A673 (cell line): ENCODE measurements at regions not wholly inside any gene's neighbourhood (a gene's known extent, or its start where the extent isn't known, plus 50 kb on each side); places are given as distances from the start of the nearest gene placed in this dataset.

ENCODE experiments used
- BruUV-seq: library from RNA; stranded (reverse); fragments of 400-500 nt; replicated peaks from 2 replicates; lab custom pipeline; 2021; lab: Mats Ljungman, UMichigan
- CTCF ChIA-PET: fragments of 300-600 bp; sonication (Branson Sonifier 250); formaldehyde crosslinking; loops from one replicate; lab custom pipeline; 2022; ENCODE audit warnings: antibody characterized with exemption; lab: Charles Lee
- POLR2A ChIA-PET: fragments of 300-600 bp; sonication (Branson Sonifier 250); formaldehyde crosslinking; loops from one replicate; lab custom pipeline; 2022; ENCODE audit warnings: antibody characterized with exemption; ENCODE audit not compliant: low non-redundant PET; lab: Charles Lee
- DNase-seq: peaks from one replicate; pipeline ENCODE4 v3.0.0-alpha.2; 2015; ENCODE audit warnings: low spot score
- H3K27ac ChIP-seq: fragments of 200-600 bp; sonication (generic); 2 replicates; pipeline ENCODE4 v1.5.1; 2016; ENCODE audit warnings: mixed run types, low read depth, mild to moderate bottlenecking, mixed read lengths, antibody characterized with exemption, low read length; ENCODE audit not compliant: poor library complexity, severe bottlenecking
- H3K27me3 ChIP-seq: fragments of 200-600 bp; sonication (generic); replicated peaks from 2 replicates; pipeline ENCODE4 v1.6.1; 2017; ENCODE audit warnings: mixed run types, low read depth, mild to moderate bottlenecking, mixed read lengths, antibody characterized with exemption, low read length; ENCODE audit not compliant: insufficient read depth, poor library complexity
- H3K36me3 ChIP-seq: fragments of 200-600 bp; sonication (generic); 2 replicates; pipeline ENCODE4 v1.6.1; 2016; ENCODE audit warnings: mixed run types, mild to moderate bottlenecking, mixed read lengths, antibody characterized with exemption, low read length; ENCODE audit not compliant: insufficient read depth, poor library complexity, severe bottlenecking
- H3K4me1 ChIP-seq: fragments of 200-600 bp; sonication (generic); 2 replicates; pipeline ENCODE4 v1.6.1; 2017; ENCODE audit warnings: mixed run types, mild to moderate bottlenecking, mixed read lengths, antibody characterized with exemption, low read length; ENCODE audit not compliant: insufficient read depth, poor library complexity, severe bottlenecking
- H3K4me3 ChIP-seq: fragments of 200-600 bp; sonication (generic); 2 replicates; pipeline ENCODE4 v1.5.1; 2016; ENCODE audit warnings: low read depth, mixed run types, mild to moderate bottlenecking, mixed read lengths, low read length; ENCODE audit not compliant: poor library complexity, severe bottlenecking
- H3K9me3 ChIP-seq: fragments of 200-600 bp; sonication (generic); 2 replicates; pipeline ENCODE4 v1.6.1; 2016; ENCODE audit warnings: mixed run types, low read depth, mild to moderate bottlenecking, mixed read lengths, antibody characterized with exemption, low read length; ENCODE audit not compliant: poor library complexity, severe bottlenecking
- EZH2 ChIP-seq: fragments of 200-600 bp; sonication (generic); IDR thresholded peaks from 2 replicates; pipeline ENCODE4 v1.6.1; 2017; ENCODE audit warnings: borderline replicate concordance, low read depth, mild to moderate bottlenecking, mixed read lengths, antibody characterized with exemption, low read length; ENCODE audit not compliant: poor library complexity, severe bottlenecking
- intact Hi-C: fragments of 100-400 bp; cut with micrococcal nuclease; formaldehyde crosslinking; loops from one replicate; pipeline ENCODE4 v1.10.0; 2022; ENCODE audit not compliant: unreplicated experiment
- TF ChIP-seq, protein P1 (sequence below): fragments of 300-800, 200-600 bp; sonication (generic); conservative IDR thresholded peaks from 2 replicates; pipeline ENCODE4 v1.5.1; 2017; ENCODE audit warnings: low read depth, mild to moderate bottlenecking, antibody characterized with exemption, low read length, moderate library complexity, mixed read lengths

DNA sequence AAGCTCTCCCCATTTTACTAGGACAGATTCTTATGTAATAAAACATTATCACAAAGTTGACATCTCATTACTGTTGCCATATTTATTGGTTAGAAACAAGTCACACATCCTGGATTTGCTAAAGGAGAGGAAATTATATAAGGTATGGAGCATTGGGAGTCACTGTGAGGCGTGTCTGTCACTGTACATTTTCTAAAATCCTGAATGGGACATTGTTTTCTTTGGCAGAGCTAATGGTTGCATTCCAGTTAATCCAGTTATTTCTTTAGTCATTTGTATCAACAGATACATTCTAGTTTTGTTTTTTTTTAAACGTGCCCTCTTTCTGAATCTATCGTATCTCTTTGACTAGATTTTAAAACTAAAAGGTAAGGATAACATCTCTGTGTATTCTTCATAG lies 70.2 kb upstream of the MITF start:
- Histone ChIP-seq H3K4me3 (no peak overlapping the region), H3K9me3 (no peaks in the 10 kb centered on the region), H3K4me1 (no peaks in the 10 kb centered on the region), H3K36me3 (no peaks in the 10 kb centered on the region), H3K27ac (no peak overlapping the region), H3K27me3 (no peaks in the 10 kb centered on the region)
- no peak for TF ChIP-seq EZH2
- TF ChIP-seq, protein P1, sequence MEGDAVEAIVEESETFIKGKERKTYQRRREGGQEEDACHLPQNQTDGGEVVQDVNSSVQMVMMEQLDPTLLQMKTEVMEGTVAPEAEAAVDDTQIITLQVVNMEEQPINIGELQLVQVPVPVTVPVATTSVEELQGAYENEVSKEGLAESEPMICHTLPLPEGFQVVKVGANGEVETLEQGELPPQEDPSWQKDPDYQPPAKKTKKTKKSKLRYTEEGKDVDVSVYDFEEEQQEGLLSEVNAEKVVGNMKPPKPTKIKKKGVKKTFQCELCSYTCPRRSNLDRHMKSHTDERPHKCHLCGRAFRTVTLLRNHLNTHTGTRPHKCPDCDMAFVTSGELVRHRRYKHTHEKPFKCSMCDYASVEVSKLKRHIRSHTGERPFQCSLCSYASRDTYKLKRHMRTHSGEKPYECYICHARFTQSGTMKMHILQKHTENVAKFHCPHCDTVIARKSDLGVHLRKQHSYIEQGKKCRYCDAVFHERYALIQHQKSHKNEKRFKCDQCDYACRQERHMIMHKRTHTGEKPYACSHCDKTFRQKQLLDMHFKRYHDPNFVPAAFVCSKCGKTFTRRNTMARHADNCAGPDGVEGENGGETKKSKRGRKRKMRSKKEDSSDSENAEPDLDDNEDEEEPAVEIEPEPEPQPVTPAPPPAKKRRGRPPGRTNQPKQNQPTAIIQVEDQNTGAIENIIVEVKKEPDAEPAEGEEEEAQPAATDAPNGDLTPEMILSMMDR = no peak
- no peak for DNase-seq
- no TSS peak for BruUV-seq
- ChIA-PET CTCF (no interaction called here), POLR2A (no interaction called here)
- intact Hi-C loops = no loop called here

DNA sequence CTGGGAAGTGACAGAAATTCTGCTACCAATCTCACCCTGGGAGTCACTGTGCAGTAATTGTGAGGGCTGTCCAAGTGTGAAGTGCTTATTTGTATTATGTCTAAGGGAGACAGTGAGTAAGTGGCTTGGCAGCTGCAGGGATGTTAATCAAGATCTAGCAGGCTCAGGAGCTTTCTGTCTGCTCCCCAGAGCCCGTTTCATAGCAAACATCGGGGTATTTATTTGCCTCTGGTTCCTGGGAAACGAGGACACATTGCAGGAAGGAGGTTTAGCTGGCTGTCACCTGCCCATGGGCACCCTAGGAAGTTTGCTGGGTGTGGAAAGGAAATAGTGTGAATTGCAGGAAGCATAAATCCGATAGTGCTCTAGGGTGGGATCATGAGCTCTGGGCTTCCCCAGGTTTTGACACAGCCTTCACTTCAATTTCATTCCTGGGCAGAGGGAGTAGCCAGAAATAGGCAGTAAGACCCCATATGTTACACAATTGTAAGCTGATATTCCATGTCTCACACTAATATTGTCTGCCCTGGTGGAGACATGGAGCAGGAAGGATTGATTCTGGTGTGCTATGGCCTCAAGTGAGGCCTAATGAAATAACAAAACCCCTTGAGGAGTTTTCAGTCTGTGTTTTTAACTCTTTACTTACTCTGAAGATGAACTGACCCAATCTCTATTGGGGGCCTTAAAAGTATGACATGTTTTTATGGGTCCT lies 74.1 kb upstream of the MITF start:
- intact Hi-C loops = no loop called here
- Histone ChIP-seq H3K27me3 (no peaks in the 10 kb centered on the region), H3K9me3 (no peaks in the 10 kb centered on the region), H3K27ac (no peak overlapping the region), H3K4me1 (no peaks in the 10 kb centered on the region), H3K36me3 (no peaks in the 10 kb centered on the region), H3K4me3 (no peak overlapping the region)
- POLR2A ChIA-PET = no interaction called here
- TF ChIP-seq, protein P1 = no peak
- TF ChIP-seq EZH2 = no peak
- no TSS peak for BruUV-seq
- CTCF ChIA-PET = no interaction called here
- no peak for DNase-seq

DNA sequence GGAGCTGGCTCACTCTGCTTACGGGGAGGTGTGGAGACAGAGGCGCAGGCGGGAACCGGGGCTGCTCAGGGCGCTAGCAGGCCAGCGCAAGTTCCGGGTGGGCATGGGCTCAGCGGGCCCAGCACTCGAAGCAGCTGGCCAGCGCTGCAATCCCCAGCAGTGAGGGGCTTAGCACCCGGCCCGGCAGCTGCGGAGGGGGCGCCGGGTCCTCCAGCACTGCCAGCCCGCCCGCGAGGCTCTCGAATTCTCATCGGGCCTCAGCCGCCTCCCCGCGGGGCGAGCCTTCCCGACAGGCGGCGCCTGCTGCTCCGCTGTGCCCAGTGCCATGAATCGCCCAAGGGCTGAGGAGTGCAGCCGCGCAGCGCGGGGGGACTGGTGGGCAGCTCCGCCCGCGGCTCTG lies 78.6 kb upstream of the MITF start:
- no peaks in the 10 kb centered on the region for H3K27me3 ChIP-seq
- no TSS peak for BruUV-seq
- no peak for DNase-seq
- intact Hi-C loops = no loop called here
- no peaks in the 10 kb centered on the region for H3K9me3 ChIP-seq
- ChIA-PET POLR2A (no interaction called here), CTCF (no interaction called here)
- no peak overlapping the region for H3K27ac ChIP-seq
- H3K4me1 ChIP-seq = no peaks in the 10 kb centered on the region
- H3K36me3 ChIP-seq = no peaks in the 10 kb centered on the region
- no peak overlapping the region for H3K4me3 ChIP-seq
- TF ChIP-seq, protein P1 = no peak
- no peak for TF ChIP-seq EZH2
